ENCODE measurements at regions not wholly inside any gene's neighbourhood (a gene's known extent, or its start where the extent isn't known, plus 50 kb on each side); places are given as distances from the start of the nearest gene placed in this dataset.

DNA sequence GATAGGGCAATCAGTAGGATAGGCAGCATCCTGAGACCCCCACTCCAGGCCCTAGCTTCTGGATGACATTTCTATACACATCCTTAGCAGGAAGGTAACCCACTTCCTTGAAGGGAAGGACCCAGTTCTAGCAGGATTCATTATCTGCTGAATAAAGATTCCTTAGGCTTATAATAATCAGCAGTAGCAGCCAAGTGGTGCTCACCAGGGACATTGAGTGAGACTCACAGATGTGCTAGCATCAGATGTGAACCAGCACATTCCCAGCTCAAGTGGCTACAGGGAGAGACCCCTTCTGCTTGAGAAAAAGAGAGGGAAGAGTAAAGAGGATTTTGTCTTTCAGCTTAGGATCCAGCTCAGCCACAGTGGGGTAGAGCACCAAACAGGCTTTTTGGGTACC, 244.8 kb upstream of the UFL1 start:
- TF ChIP-seq, protein P1, sequence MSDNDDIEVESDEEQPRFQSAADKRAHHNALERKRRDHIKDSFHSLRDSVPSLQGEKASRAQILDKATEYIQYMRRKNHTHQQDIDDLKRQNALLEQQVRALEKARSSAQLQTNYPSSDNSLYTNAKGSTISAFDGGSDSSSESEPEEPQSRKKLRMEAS (IDR thresholded peaks at IDR 0.05), result no peak
- TF ChIP-seq EZH2 (IDR thresholded peaks at IDR 0.05), result no peak
- TF ChIP-seq, protein P2, sequence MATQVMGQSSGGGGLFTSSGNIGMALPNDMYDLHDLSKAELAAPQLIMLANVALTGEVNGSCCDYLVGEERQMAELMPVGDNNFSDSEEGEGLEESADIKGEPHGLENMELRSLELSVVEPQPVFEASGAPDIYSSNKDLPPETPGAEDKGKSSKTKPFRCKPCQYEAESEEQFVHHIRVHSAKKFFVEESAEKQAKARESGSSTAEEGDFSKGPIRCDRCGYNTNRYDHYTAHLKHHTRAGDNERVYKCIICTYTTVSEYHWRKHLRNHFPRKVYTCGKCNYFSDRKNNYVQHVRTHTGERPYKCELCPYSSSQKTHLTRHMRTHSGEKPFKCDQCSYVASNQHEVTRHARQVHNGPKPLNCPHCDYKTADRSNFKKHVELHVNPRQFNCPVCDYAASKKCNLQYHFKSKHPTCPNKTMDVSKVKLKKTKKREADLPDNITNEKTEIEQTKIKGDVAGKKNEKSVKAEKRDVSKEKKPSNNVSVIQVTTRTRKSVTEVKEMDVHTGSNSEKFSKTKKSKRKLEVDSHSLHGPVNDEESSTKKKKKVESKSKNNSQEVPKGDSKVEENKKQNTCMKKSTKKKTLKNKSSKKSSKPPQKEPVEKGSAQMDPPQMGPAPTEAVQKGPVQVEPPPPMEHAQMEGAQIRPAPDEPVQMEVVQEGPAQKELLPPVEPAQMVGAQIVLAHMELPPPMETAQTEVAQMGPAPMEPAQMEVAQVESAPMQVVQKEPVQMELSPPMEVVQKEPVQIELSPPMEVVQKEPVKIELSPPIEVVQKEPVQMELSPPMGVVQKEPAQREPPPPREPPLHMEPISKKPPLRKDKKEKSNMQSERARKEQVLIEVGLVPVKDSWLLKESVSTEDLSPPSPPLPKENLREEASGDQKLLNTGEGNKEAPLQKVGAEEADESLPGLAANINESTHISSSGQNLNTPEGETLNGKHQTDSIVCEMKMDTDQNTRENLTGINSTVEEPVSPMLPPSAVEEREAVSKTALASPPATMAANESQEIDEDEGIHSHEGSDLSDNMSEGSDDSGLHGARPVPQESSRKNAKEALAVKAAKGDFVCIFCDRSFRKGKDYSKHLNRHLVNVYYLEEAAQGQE (IDR thresholded peaks at IDR 0.05; ENCODE audit: low read depth), result no peak
- TF ChIP-seq POLR2A (IDR thresholded peaks at IDR 0.05; ENCODE audit: borderline replicate concordance, extremely low read depth, insufficient read depth, insufficient read length), result no peak
- TF ChIP-seq YY1 (IDR thresholded peaks at IDR 0.05; ENCODE audit: extremely low read depth, insufficient replicate concordance, low read depth, low read length), result no peak
- TF ChIP-seq, protein P3, sequence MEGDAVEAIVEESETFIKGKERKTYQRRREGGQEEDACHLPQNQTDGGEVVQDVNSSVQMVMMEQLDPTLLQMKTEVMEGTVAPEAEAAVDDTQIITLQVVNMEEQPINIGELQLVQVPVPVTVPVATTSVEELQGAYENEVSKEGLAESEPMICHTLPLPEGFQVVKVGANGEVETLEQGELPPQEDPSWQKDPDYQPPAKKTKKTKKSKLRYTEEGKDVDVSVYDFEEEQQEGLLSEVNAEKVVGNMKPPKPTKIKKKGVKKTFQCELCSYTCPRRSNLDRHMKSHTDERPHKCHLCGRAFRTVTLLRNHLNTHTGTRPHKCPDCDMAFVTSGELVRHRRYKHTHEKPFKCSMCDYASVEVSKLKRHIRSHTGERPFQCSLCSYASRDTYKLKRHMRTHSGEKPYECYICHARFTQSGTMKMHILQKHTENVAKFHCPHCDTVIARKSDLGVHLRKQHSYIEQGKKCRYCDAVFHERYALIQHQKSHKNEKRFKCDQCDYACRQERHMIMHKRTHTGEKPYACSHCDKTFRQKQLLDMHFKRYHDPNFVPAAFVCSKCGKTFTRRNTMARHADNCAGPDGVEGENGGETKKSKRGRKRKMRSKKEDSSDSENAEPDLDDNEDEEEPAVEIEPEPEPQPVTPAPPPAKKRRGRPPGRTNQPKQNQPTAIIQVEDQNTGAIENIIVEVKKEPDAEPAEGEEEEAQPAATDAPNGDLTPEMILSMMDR (IDR thresholded peaks at IDR 0.05 in 2 of 3, conservative IDR thresholded peaks at IDR 0.05 in 1 of 3; ENCODE audit: borderline replicate concordance in 1 of 3, insufficient read depth in 1 of 3, low read depth in 2 of 3, low read length in 2 of 3), result no peak
- no peak for TF ChIP-seq CEBPB (IDR thresholded peaks at IDR 0.05; ENCODE audit: low read depth)
